Adrenal gland (tissue), 9 donors: ENCODE measurements at regions not wholly inside any gene's neighbourhood (a gene's known extent, or its start where the extent isn't known, plus 50 kb on each side); places are given as distances from the start of the nearest gene placed in this dataset.

Experiments
- DNase-seq, 7 donors: peaks; one replicate each; pipeline ENCODE4 v3.0.0-alpha.2; 2019 to 2020
- H3K27ac ChIP-seq, 5 donors: fragments of 200-600 bp; sonication (generic) in 4 of 5; 1 replicate in 3 of 5; 2 replicates in 2 of 5; pipeline versions ENCODE4 v1.5.1 to v1.8.0; 2016 to 2020; ENCODE audit warnings: mild to moderate bottlenecking in 1 of 5
- H3K27me3 ChIP-seq: fragments of 200-600 bp; 2 replicates; pipeline ENCODE4 v1.8.0; 2021
- H3K36me3 ChIP-seq, 2 donors: fragments of 200-600 bp; replicated peaks in 1 of 2; 1 replicate in 1 of 2; 2 replicates in 1 of 2; pipeline versions ENCODE4 v1.5.1 to v1.8.0; 2018 to 2022
- H3K4me1 ChIP-seq, 2 donors: fragments of 200-600 bp; replicated peaks in 1 of 2; 1 replicate in 1 of 2; 2 replicates in 1 of 2; pipeline versions ENCODE4 v1.5.1 to v1.8.0; 2018 to 2021
- H3K4me3 ChIP-seq, 4 donors: fragments of 200-600 bp; sonication (generic) in 3 of 4; one replicate each; pipeline ENCODE4 v1.5.1; 2016 to 2018
- H3K9me3 ChIP-seq, 3 donors: fragments of 200-600 bp; sonication (generic) in 1 of 3; replicated peaks in 1 of 3; 1 replicate in 2 of 3; 2 replicates in 1 of 3; pipeline versions ENCODE4 v1.5.1 to v1.8.0; 2016 to 2021
- CTCF ChIP-seq, 6 experiments: fragments of 450-650 bp in 4 of 6; fragments of 200-600 bp in 2 of 6; sonication (generic) in 1 of 6; IDR thresholded peaks; 1 replicate in 5 of 6; 2 replicates in 1 of 6; pipeline versions ENCODE4 v1.5.1 to v1.8.0; 2016 to 2021; ENCODE audit warnings: antibody characterized with exemption in 6 of 6, mild to moderate bottlenecking in 2 of 6, moderate library complexity in 1 of 6
- POLR2A ChIP-seq, 2 donors: fragments of 450-650 bp; IDR thresholded peaks; one replicate each; pipeline ENCODE4 v1.6.1; 2017; ENCODE audit warnings: antibody characterized with exemption in 2 of 2, mild to moderate bottlenecking in 2 of 2, moderate library complexity in 1 of 2
- WGBS, 4 donors: extraction: QIAGEN DNeasy Blood & Tissue Kit in 2 of 4; methylation state at CpG; one replicate each; pipeline versions ENCODE4 v1.1.5 to v1.1.7; 2013 to 2017; 5-methylcytosine and 5-hydroxymethylcytosine counted together
- intact Hi-C, 2 donors: fragments of 100-400 bp; cut with DNase I; formaldehyde crosslinking; loops; one replicate each; pipeline versions ENCODE4 v1.14.1 to v1.15.0; 2022 to 2023
- donor health status: healthy with polysubstance abuse.
- donor health status: Bipolar disorder and iron deficiency.
- donor health status: DM: yes; HTN: yes; CAD: no.
- donor health status: DM: no; HTN: no; CAD: no.
- donor health status: DM: no; HTN: no; CAD: no.

- no peak for DNase-seq
- Histone ChIP-seq H3K27ac (no peak overlapping the region), H3K4me1 (no peaks in the 10 kb centered on the region), H3K27me3 (no peaks in the 10 kb centered on the region), H3K4me3 (no peak overlapping the region), H3K36me3 (no peaks in the 10 kb centered on the region), H3K9me3 (no peaks in the 10 kb centered on the region)
- 78 to 81% (median 80%) methylated on average over 3 of the region's 3 CpGs for WGBS, 4 donors
- intact Hi-C loops = no loop called here
- TF ChIP-seq CTCF (IDR thresholded peaks at IDR 0.05) (no peak), POLR2A (IDR thresholded peaks at IDR 0.05) (no peak)
Observed at GRCh38 chr12:90172524-90172923, 463.9 kb upstream of the ATP2B1 start.

DNA sequence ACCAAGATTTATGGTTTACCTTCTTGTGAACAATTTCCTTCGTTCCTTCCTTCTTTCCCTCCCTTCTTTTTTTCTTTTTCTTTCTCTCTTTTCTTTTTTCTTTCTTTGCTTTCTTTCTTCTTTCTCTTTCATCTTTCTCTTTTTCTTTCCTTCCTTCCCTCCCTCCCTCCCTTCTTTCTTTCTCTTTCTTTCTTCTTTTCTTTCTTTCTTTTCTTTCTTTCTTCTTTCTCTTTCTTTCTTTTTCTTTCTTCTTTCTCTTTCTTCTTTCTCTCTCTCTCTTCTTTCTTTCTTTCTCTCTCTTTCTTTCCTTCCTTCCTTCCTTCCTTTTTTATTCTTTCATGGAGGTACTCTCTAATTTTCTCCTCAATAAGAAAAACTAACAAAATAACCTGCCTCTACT lies 462.1 kb upstream of the ATP2B1 start:
- H3K9me3 ChIP-seq = no peaks in the 10 kb centered on the region
- WGBS, 4 donors = 80 to 100% (median 85%) methylated on average over 1 of the region's 1 CpG
- no peaks in the 10 kb centered on the region for H3K36me3 ChIP-seq
- H3K4me1 ChIP-seq = no peaks in the 10 kb centered on the region
- intact Hi-C loops = no loop called here
- no peak for TF ChIP-seq CTCF (IDR thresholded peaks at IDR 0.05)
- TF ChIP-seq POLR2A (IDR thresholded peaks at IDR 0.05) = no peak
- H3K4me3 ChIP-seq = no peak overlapping the region
- no peak overlapping the region for H3K27ac ChIP-seq
- no peaks in the 10 kb centered on the region for H3K27me3 ChIP-seq
- no peak for DNase-seq

DNA sequence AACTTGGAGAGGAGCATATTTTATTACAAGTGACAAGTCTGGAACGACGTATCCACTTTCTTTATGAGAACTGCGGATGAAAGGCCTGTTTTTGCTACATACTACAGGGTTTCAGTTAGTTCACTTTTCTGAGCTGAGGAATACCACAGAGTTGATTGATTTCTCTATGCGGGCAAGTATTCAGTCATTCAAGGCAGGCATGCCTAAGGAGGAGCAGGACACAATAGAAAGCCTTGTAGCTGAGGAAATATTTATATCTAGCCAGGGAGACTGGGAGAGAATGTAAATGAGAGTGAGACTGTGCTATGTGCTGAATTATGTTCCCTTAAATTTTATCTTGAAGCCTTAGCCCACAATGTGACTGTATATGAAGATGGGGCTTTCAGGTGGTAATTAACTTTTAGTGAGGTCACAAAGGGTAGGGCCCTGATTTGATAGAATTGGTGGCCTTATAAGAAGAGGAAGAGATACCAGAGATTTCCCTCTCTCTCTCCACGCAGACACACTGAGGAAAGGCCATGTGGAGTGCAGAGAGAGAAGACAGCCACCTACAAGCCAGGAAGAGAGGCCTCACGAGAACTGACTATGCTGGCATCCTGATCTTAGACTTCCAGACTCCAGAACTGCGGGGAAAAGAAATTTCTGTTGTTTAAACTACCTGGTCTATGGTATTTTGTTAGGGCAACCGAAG lies 459.0 kb upstream of the ATP2B1 start:
- Histone ChIP-seq H3K27me3 (no peaks in the 10 kb centered on the region), H3K27ac (no peak overlapping the region), H3K4me3 (no peak overlapping the region), H3K4me1 (no peaks in the 10 kb centered on the region), H3K9me3 (no peaks in the 10 kb centered on the region), H3K36me3 (no peaks in the 10 kb centered on the region)
- no peak for DNase-seq
- WGBS, 4 donors = 74 to 83% (median 78%) methylated on average over 8 of the region's 8 CpGs
- intact Hi-C loops = no loop called here
- TF ChIP-seq CTCF (IDR thresholded peaks at IDR 0.05) (no peak), POLR2A (IDR thresholded peaks at IDR 0.05) (no peak)

GRCh38 chr12:90166671-90167070 lies 458.0 kb upstream of the ATP2B1 start:
- DNase-seq = no peak
- TF ChIP-seq CTCF (IDR thresholded peaks at IDR 0.05) (no peak), POLR2A (IDR thresholded peaks at IDR 0.05) (no peak)
- intact Hi-C loops = no loop called here
- H3K4me1 ChIP-seq = no peaks in the 10 kb centered on the region
- H3K36me3 ChIP-seq = no peaks in the 10 kb centered on the region
- H3K4me3 ChIP-seq = no peak overlapping the region
- H3K27ac ChIP-seq = no peak overlapping the region
- WGBS, 4 donors = 81 to 88% (median 82%) methylated on average over 2 of the region's 2 CpGs
- H3K27me3 ChIP-seq = no peaks in the 10 kb centered on the region
- H3K9me3 ChIP-seq = no peaks in the 10 kb centered on the region
